Embryonic facial prominence (tissue), 1 donor: ENCODE measurements at regions not wholly inside any gene's neighbourhood (a gene's known extent, or its start where the extent isn't known, plus 50 kb on each side); places are given as distances from the start of the nearest gene placed in this dataset.
"Not testable (repeated sequence)": the region's sequence is repeated elsewhere in the genome, so short reads cannot be mapped to it uniquely, and the experiment has no call there.

Experiments
- DNase-seq: peaks from one replicate; pipeline ENCODE4 v3.0.0-alpha.2; 2016; ENCODE audit errors: extremely low spot score

DNA sequence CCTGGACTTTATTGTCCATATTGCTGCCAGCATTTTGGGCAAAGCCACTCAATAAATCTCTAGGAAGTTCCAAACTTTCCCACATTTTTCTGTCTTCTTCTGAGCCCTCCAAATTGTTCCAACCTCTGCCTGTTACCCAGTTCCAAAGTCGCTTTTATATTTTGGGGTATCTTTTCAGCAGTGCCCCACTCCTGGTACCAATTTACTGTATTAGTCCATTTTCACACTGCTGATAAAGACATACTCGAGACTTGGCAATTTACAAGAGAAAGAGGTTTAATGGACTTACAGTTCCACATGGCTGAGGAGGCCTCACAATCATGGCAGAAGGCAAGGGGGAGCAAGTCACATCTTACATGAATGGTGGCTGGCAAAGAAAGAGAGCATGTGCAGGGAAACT is 53.4 kb downstream of the AHSP start:
- not testable (repeated sequence) for DNase-seq

DNA sequence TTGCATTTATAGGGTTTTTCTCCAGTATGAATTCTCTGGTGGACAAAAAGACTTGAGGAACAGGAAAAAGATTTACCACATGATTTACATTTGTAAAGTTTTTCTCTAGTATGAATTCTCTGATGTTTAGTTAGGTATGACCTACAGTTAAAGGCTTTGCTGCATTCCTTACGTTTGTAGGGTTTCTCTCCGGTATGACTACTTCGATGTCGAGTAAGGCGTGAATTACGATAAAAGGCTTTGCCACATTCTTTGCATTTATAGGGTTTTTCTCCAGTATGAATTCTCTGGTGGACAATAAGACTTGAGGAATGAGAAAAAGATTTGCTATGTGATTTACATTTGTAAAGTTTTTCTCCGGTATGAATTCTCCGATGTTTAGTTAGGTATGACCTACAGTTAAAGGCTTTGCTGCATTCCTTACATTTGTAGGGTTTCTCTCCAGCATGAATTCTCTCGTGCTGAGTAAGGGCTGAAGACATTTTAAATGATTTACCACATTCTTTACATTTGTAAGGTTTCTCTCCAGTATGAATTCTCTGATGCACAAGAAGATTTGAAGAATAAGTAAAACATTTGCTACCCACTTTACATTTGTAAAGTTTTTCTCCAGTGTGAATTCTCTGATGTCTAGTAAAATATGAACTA is 74.2 kb downstream of the AHSP start:
- not testable (repeated sequence) for DNase-seq

DNA sequence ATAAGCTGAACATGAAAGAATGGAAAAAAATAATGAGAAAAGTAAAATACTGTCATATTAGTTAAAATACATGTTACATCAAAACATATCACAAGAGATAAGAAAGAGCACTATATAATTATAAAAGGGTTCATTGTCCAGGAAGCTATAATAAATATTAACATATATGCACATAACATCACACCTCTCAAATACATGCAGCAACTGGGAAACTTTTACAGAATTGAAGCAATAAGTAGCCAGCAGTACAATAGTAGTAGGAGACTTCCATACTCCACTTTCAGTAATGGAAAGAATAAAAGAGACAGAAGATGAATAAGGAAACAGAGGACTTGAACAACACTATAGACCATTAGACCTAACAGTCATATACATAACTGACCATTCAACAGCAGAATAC is 90.4 kb downstream of the AHSP start:
- no peak for DNase-seq

DNA sequence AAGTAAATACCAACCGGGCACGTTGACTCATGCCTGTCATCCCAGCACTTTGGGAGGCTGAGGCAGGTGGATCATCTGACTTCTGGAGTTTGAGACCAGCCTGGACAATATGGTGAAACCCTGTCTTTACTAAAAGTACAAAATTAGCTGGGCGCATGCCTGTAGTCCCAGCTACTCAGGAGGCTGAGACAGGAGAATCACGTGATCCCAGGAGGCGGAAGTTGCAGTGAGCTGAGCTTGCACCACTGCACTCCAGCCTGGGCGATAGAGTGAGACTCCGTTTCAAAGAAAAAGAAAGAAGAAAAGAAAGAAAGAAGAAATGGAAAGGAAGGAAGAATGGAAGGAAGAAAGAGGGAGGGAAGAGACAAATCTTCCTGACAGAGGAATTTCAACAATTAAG is 108.7 kb downstream of the AHSP start:
- DNase-seq, result no peak

DNA sequence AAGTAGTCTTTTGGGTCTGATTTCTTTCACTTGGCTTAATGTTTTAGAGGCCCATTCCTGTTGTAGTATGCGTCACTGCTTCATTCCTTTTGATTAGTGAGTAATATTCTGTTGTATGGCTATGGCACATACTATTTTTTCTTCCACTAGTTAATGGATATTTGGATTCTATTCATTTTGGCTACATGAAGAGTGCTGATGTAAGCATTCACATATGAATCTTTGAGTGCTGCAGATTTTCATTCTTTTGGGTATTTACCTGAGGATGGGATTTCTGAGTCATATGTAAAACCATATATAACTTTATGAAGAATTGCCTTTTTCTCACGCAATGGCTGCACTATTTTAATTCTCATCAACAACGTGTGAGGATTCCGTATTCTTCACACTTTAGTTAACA is 113.6 kb downstream of the AHSP start:
- DNase-seq, result no peak

DNA sequence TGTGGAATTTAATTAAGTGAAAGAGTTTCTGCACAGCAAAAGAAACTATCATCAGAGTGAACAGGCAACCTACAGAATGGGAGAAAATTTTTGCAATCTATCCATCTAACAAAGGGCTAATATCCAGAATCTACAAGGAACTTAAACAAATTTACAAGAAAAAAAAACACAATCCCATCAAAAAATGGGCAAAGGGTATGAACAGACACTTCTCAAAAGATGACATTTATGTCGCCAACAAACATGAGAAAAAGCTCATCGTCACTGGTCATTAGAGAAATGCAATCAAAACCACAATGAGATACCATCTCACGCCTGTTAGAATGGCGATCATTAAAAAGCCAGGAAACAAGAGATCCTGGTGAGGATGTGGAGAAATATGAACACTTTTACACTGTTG is 128.0 kb downstream of the AHSP start:
- not testable (repeated sequence) for DNase-seq

DNA sequence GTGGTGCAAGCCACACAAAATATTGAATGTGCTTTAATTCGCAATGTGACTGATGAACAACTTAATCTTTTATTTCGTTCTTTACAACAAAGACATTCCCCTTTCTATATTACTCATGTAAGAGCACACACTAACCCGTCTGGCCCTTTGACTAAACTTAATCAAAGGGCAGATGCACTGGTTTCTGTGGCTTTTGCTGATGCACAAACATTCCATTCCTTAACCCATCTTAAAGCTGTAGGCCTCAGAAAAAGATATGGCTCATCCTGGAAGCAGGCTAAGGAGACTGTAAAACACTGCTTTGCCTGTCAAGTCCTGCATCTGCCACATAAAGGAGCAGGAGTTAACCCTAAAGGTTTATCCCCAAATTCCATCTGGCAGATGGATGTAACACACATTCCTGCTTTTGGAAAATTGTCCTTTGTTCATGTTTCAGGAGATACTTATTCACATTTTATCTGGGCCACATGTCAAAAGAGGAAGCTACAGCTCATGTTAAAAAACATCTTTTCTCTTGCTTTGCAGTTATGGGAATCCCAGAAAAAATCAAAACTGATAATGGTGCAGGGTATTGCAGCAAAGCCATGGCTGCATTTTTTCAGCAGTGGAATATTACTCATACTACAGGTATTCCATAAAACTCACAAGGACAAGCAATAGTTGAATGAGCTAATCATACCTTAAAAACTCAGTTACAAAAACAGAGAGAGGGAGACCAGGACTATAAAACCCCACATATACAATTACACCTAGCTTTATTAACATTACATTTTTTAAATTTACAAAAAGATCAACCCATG is 137.2 kb downstream of the AHSP start:
- DNase-seq, result no peak

DNA sequence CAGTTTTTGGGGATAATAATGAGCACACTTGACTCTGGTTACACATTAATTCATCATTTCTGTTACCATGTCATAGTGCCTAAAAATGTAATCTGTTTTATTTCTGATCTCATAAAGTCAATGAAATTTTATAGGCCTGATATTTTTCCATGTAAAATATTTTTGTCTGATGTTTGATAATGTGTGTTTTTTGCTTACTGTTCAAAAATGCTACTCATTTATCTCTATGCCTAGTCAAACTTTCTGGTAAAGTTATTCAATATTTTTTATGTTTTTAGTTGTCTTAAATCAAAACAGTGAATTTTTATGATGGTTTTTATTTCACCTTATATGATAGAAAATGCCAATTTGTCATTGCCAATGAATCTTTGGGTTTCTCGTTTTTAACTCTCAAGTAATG is 147.0 kb downstream of the AHSP start:
- DNase-seq, result no peak

DNA sequence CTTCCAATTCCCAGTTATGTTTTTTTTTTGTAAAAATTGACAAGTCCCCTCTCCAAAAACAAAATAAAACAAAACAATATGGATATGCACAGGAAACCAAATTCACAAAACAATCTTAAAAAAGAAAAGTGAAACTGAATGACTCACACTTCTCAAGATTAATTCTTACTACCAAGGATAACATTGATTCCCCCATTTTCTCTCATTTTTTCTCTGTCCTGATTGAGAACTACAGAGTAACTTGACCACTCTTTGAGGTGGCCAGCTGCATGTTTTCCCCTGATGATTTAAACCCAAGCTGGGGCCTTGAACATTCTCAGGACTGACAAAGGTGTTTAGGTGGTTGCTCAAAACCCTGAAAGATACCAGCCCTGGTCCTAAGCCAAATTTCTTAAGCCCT is 149.0 kb downstream of the AHSP start:
- no peak for DNase-seq

DNA sequence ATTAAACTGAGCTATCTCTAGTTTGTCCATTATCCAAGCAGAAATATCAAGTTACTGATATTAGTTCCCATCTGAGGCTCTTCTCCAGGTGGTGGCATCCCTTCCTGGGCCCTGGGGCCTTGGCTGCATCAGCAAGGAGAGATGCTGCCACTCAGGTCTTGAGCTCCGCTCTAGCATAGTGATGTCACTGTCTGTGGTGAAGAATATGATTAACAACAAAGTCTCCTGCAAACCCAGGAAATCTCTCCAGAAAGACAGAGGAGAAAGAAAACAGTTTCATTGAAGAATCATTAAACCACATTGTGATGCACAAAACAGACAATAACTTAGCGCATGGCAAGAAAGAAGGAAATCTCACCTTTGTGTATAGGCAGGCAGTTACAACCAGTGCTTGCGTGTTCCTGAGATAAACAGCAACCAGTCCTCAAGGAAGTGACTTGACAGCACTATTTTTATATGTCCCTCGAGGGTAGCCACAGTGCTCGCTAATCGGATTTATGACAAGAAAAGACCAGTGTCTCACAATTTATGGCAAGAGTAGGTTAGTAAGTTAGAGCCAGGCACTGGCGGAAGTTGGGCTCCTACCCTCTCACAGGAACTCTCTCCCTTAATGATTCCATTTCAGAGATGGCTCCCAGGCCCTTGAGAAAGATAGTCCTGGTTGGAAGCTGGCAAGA is 151.1 kb downstream of the AHSP start:
- no peak for DNase-seq

DNA sequence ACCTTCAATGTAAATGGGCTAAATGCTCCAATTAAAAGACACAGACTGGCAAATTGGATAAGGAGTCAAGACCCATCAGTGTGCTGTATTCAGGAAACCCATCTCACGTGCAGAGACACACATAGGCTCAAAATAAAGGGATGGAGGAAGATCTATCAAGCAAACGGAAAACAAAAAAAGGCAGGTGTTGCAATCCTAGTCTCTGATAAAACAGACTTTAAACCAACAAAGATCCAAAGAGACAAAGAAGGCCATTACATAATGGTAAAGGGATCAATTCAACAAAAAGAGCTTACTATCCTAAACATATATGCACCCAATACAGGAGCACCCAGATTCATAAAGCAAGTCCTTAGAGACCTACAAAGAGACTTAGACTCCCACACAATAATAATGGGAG is 161.6 kb downstream of the AHSP start:
- DNase-seq, result not testable (repeated sequence)

DNA sequence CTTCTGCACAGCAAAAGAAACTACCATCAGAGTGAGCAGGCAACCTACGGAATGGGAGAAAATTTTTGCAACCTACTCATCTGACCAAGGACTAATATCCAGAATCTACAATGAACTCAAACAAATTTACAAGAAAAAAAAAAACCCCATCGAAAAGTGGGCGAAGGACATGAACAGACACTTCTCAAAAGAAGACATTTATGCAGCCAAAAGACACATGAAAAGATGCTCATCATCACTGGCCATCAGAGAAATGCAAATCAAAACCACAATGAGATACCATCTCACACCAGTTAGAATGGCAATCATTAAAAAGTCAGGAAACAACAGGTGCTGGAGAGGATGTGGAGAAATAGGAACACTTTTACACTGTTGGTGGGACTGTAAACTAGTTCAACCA is 164.6 kb downstream of the AHSP start:
- DNase-seq, result not testable (repeated sequence)

DNA sequence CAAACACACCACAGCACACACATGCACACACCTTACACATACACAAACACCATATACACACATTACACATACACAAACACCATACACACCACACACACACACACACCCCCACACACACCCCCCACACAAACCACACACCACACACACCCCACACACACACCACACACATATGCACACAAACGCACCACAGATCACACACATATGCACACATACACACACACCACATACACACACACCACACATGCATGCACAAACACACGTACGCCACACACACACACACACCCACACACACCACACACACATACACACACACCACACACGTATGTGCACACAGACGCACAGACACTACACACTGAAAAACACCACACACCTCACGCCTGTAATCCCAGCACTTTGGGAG is 166.0 kb downstream of the AHSP start:
- no peak for DNase-seq

DNA sequence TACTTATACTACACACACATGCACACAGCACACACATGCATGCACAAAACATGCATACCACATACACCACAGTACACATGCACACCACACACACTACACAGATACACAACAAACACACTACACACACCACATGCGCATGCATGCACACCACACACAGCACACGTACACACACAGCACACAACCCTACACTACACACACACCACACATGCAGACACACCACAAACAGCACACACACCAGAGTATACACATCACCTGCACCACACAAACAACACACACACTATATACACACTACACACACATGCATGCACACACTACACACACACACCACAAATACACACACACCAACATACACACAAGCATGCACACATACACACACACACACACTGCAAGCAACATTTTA is 166.8 kb downstream of the AHSP start:
- no peak for DNase-seq

DNA sequence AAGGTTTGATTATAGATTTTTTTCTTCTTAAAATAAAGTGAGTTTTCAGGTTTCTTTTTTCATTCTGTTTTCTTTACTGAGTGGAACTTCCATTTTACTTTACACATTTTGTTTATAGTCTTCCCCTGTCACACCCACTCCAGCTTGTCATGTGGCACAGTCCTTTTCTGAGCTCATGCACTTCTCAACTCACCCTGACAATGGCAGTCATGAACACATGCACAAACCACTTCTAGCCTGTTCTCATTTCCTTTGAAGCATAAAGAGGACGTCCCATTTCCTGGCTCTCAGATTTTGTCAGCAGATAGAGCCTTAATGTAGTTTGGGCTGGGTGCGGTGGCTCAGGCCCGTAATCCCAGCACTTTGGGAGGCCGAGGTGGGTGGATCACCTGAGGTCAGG is 168.0 kb downstream of the AHSP start:
- no peak for DNase-seq

DNA sequence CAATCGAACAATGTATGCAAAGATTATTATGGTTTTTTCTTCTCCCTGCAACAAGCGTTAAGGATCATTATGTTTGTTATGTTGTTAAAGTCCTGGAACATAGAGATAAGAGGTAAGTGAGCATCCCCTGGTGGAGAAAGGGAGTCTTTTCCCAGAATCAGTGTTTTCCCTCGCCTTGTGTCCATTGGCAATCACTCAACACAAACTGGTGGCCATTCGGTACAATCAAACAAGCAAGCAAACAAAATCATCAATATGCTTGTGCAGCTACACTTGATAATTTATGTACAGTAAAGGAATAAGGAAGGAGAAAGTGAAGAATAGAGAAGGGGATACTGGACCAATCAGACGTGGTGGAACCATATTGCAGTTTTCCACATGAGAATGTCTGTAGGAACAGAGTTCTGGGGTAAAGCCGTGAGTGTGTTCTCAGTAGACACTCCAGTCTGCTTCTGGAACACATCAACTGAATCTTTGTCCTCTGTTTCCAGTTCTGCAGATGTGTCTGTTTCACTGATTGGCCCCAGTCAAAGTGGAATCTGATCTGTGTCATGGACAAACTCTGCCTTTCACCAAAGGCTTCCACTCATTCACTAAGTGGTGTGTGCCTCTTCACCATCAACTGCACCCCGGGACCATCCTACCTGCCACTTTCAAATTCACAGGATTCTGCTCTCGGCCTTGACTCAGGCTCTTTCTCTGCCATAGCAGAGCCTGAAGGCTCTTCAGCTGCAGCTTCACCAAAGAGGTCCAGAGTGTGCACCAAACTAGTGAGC is 169.5 kb downstream of the AHSP start:
- DNase-seq, result no peak

DNA sequence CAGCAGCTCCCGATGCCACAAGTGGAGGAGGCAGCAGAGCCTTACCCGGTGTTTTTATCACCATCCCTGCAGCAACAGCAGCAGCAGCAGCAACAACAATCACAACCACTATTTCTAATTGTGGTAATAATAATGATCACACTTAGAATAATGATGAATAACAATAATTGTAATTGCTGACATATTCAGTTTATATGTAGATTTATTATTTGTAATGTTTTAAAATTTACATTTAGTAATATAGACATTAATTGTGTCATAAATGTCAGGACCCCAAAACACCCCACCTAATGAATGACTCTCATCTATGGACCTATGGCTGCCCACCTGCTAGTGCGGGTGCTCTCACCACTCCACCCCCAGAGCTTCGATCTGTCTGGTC is 170.0 kb downstream of the AHSP start:
- DNase-seq, result no peak

DNA sequence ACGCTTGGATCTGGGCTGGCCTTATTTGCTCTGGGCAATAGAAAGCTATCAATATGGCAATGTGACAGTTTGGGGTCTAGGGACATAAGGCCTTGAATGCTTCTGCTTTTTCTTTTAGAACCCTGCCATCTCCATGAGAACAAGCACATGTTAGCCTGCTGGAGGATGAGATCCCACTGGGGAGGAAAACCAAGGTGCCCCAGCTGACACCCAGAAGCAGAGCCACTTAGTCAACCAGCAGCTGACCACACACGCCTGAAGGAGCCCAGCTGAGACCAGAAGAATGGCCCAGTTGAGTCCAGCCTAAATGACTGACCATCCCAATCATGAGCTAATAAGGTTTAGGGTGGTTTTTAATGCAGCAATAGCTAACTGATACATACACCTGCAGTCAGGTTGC is 171.2 kb downstream of the AHSP start:
- DNase-seq, result no peak

DNA sequence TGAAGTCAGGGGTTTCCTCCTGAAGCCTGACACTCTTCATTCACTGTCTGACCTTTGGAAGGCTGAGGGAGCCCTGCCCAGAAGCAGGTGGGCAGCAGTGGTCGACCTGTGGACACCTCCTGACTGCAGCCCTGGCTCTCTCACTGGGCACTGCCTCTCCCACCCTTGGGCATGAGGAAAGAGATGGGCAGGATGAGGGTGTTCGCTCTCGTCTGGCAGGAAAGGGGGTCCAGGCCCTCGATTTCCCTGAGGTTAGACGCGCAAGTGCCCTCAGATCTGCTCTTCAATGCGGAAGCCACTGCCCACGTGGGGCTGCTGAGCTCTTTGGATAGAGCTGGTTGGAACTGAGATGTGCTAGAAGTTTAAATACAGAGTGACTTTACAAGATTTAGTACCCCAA is 171.9 kb downstream of the AHSP start:
- no peak for DNase-seq

DNA sequence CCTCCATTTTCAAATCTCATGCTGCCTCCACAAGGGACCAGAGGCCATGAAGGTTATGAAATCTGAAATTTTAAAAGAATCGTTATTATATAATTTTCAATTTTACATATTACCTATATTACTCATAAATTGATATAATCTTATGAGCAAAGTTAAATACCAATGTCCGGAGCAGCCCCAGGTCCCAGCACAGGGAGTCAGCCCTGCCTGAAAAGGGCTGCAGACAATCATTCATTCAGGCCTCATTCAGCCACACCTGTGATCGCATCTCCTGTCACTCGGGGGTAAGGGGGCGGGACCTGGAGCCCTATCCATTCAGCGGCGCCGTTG is 172.5 kb downstream of the AHSP start:
- DNase-seq, result no peak

DNA sequence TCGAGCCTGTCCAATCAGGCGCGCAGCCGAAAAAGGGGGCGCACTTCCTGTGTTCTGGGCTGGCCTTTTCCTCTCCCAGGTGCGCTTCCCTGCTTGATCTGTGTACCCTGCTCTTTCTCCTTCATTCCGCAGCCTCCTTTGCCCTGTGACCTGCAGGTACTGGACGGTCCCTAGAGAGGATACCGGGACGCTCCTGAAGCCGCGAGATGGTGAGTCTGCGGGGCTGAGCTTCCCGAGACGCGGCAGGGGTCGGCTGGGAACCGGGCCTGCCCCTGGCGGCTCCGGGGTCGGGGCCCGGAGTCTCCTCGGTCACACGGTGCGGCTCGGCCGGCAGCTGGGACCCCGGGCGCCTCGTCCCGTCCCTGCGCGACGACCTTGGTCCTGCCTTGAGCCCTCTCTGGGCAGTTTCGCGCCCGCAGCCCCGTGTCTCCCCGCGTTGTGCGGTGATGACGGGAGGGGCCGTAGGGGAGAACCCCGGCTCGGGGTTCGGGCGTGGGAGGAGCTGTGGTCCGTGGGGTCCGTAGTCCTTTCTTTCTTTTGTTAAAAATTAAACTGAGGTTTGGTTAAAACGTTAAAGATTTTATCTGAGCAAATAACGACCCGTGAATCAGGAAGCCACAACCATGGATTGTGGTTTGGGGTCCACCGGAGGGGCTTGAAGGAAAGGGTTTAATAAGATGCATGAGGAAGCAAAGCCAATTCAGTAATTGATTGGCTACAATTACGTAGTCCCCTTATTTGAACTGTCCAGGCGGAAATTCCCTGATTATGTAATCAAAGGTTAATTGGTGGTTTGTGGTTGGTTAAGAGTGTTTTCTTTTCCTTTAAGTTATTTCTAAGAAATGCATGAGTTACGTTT is 172.8 kb upstream of the ZNF267 start:
- peak; percentile 49 for DNase-seq

DNA sequence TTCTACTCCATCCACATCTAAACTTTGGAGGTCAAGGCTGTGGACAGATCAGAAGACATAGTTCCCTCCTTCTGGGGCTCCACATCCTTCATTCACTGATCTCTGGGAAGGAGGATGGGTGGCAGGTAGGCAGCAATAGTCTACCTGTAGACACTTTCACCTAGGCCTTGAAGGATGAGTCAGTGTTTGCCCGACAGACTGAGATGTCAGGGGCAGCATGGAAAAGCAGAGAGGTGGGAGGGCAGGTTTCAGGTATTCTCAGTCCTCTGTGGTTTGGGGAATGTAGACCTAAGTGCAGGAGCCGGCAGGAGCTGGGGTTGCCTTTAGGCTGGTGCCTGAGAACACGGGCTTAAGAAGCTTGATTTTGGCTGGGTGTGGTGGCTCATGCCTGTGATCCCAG is 171.9 kb upstream of the ZNF267 start:
- DNase-seq, result no peak
